HEK293T (cell line): ENCODE measurements at regions not wholly inside any gene's neighbourhood (a gene's known extent, or its start where the extent isn't known, plus 50 kb on each side); places are given as distances from the start of the nearest gene placed in this dataset.

Experiments
- CTCF ChIA-PET: fragments of 350-600 bp; formaldehyde crosslinking; extraction: SDS; loops from one replicate; lab custom pipeline; 2021; ENCODE audit warnings: antibody characterized with exemption, inconsistent platforms; lab: Yijun Ruan, JAX
- POLR2A ChIA-PET: fragments of 350-600 bp; formaldehyde crosslinking; extraction: SDS; loops from one replicate; lab custom pipeline; 2020; ENCODE audit warnings: antibody characterized with exemption, inconsistent platforms; lab: Yijun Ruan, JAX
- DNase-seq: peaks from one replicate; pipeline ENCODE4 v3.0.0; 2012; ENCODE audit warnings: mixed read lengths; ENCODE audit errors: extremely low spot score
- ARNT ChIP-seq: fragments of 450-650 bp; IDR thresholded peaks from 2 replicates; pipeline ENCODE4 v1.6.1; 2017; ENCODE audit warnings: mild to moderate bottlenecking
- BHLHE40 ChIP-seq: fragments of 450-650 bp; IDR thresholded peaks from 2 replicates; pipeline ENCODE4 v1.6.1; 2016; ENCODE audit warnings: mild to moderate bottlenecking, moderate library complexity, borderline replicate concordance
- CTBP1 ChIP-seq: fragments of 450-650 bp; IDR thresholded peaks from 2 replicates; pipeline ENCODE4 v1.6.1; 2016; ENCODE audit warnings: borderline replicate concordance
- ELF4 ChIP-seq: fragments of 450-650 bp; IDR thresholded peaks from 2 replicates; pipeline ENCODE4 v1.6.1; 2017; ENCODE audit warnings: antibody characterized with exemption
- FOXA1 ChIP-seq: fragments of 450-650 bp; IDR thresholded peaks from 2 replicates; pipeline ENCODE4 v1.6.1; 2016; ENCODE audit warnings: mild to moderate bottlenecking
- FOXK2 ChIP-seq: fragments of 450-650 bp; IDR thresholded peaks from 2 replicates; pipeline ENCODE4 v1.6.1; 2016; ENCODE audit warnings: mild to moderate bottlenecking
- FOXM1 ChIP-seq: fragments of 450-650 bp; IDR thresholded peaks from 2 replicates; pipeline ENCODE4 v1.6.1; 2017; ENCODE audit warnings: mild to moderate bottlenecking, borderline replicate concordance
- HDGF ChIP-seq: fragments of 450-650 bp; IDR thresholded peaks from 2 replicates; pipeline ENCODE4 v1.6.1; 2017; ENCODE audit warnings: antibody characterized with exemption, borderline replicate concordance
- L3MBTL2 ChIP-seq: fragments of 450-650 bp; conservative IDR thresholded peaks from 2 replicates; pipeline ENCODE4 v1.6.1; 2016; ENCODE audit warnings: mild to moderate bottlenecking
- LEF1 ChIP-seq: fragments of 450-650 bp; IDR thresholded peaks from 2 replicates; pipeline ENCODE4 v1.6.1; 2017; ENCODE audit warnings: mild to moderate bottlenecking, borderline replicate concordance
- NFRKB ChIP-seq: fragments of 450-650 bp; IDR thresholded peaks from 2 replicates; pipeline ENCODE4 v1.6.1; 2016; ENCODE audit warnings: mild to moderate bottlenecking, moderate library complexity
- SP1 ChIP-seq: fragments of 450-650 bp; IDR thresholded peaks from 2 replicates; pipeline ENCODE4 v1.6.1; 2017
- SUZ12 ChIP-seq: fragments of 450-650 bp; IDR thresholded peaks from 2 replicates; pipeline ENCODE4 v1.6.1; 2016; ENCODE audit warnings: mild to moderate bottlenecking
- TARDBP ChIP-seq: fragments of 450-650 bp; IDR thresholded peaks from 2 replicates; pipeline ENCODE4 v1.6.1; 2016
- ZNF384 ChIP-seq: fragments of 450-650 bp; IDR thresholded peaks from 2 replicates; pipeline ENCODE4 v1.6.1; 2016
- TF ChIP-seq, protein P1 (sequence below): fragments of 450-650 bp; IDR thresholded peaks from 2 replicates; pipeline ENCODE4 v1.6.1; 2016

DNA sequence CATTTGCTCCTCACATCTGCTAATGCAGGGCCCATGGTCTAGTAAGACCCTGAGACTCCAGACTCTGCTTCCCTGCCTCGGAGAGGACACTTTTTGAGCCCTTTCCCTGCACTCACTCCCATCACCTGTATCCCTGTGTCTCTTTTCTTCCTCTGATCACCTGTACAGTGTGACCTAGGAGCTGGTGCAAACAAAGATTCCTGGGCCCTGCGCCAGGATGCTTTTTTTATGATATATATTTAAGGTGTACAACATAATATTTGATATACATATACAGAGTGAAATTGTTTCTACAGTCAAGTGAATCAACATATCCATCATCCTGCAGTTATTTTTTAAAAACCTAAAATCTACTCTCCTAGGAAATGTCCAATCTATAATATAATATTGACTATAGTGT is 355.4 kb downstream of the MAFB start:
- POLR2A ChIA-PET: no interaction called here
- DNase-seq: no peak
- no peak for TF ChIP-seq L3MBTL2
- TF ChIP-seq ARNT: no peak
- TF ChIP-seq ZNF384: no peak
- no peak for TF ChIP-seq FOXA1
- no peak for TF ChIP-seq SP1
- TF ChIP-seq, protein P1, sequence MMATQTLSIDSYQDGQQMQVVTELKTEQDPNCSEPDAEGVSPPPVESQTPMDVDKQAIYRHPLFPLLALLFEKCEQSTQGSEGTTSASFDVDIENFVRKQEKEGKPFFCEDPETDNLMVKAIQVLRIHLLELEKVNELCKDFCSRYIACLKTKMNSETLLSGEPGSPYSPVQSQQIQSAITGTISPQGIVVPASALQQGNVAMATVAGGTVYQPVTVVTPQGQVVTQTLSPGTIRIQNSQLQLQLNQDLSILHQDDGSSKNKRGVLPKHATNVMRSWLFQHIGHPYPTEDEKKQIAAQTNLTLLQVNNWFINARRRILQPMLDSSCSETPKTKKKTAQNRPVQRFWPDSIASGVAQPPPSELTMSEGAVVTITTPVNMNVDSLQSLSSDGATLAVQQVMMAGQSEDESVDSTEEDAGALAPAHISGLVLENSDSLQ: no peak
- no peak for TF ChIP-seq NFRKB
- TF ChIP-seq HDGF: no peak
- no peak for TF ChIP-seq LEF1
- TF ChIP-seq FOXK2: no peak
- TF ChIP-seq FOXM1: no peak
- CTCF ChIA-PET: no interaction called here

DNA sequence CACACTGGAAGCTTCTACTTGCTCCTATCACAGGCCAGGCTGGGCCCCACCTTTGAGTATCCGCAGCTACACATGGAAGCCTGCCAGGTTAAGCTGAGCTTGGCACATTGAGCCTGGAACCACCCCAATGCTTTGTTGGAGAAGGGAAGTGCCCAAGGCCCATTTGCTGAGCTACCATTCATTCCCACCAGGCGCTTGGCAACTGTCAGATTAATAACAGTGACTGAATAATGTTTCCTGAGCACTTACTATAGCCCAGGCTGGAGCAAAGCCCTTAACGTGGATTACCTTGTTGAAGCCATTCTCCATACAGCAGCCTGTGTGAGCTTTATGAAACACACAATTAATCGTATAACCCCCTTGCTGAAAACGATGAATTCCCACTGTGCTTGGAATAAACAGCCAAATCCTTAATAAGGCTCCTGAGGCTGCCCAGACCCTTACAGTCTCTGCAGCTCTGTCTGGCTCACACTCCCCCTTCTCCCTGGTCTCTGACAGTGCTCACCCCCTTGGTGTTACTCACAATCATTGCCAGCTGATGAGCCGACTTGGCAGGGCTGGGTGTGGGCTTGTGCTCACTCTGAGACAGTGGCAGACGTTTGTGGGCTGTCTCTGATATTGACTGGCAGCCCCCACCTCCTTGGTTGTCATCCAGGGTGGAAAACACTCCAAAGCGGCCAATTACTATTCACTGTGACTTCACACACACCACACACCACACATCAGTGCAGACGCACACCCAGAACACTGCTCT is 357.1 kb downstream of the MAFB start:
- ChIA-PET CTCF (no interaction called here), POLR2A (no interaction called here)
- no peak for DNase-seq
- no peak for TF ChIP-seq LEF1
- no peak for TF ChIP-seq FOXK2
- no peak for TF ChIP-seq ARNT
- TF ChIP-seq TARDBP: no peak
- no peak for TF ChIP-seq L3MBTL2
- no peak for TF ChIP-seq ELF4
- TF ChIP-seq SUZ12: no peak
- TF ChIP-seq CTBP1: no peak
- TF ChIP-seq NFRKB: no peak
- no peak for TF ChIP-seq HDGF
- no peak for TF ChIP-seq FOXA1
- no peak for TF ChIP-seq FOXM1
- no peak for TF ChIP-seq BHLHE40
- TF ChIP-seq SP1: no peak
- TF ChIP-seq ZNF384: no peak

DNA sequence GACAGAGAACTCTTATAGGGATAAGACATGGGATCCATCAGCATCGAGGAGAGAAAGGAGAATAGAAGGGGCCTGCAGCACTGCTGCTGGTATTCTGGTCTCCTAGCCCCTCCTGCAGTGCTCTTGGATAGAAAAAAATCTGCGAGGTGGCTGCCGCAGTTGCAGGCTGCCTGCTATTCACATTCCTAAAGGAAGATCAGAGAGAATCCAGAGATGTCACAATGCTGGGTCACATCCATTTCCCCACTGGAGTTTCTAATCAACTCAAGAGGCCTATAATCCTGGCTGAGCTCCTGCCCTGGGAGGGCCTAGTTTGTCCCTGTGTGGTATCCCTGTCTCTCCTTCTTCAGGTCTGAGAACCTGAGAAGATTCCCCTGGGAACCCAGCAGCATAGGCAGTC is 357.8 kb downstream of the MAFB start:
- POLR2A ChIA-PET: no interaction called here
- TF ChIP-seq FOXA1: no peak
- TF ChIP-seq FOXK2: no peak
- TF ChIP-seq, protein P1: no peak
- CTCF ChIA-PET: no interaction called here
- no peak for DNase-seq

DNA sequence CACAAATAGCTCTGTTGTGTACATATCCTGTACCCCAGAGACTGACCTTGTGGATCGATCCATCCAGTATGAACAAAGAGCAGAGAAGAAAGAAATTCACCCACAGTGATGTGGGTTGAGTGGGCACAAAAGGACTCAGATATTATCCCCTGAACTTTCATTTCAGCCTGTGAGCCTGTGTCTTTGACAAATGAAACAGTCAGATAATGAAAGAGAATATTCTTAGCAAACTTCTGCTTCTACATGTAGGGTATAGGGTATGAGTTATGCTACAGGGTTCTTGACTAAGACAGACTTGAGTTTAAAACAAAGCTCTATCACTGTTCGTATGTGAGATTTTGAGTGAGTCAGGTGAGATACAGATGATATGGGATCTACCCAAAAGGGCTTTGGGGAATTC is 359.7 kb downstream of the MAFB start:
- ChIA-PET POLR2A (no interaction called here), CTCF (no interaction called here)
- no peak for DNase-seq
- no peak for TF ChIP-seq ZNF384
- no peak for TF ChIP-seq ARNT
- TF ChIP-seq HDGF: no peak

GRCh38 chr20:40326784-40327183 is 362.3 kb downstream of the MAFB start:
- CTCF ChIA-PET: no interaction called here
- DNase-seq: no peak
- POLR2A ChIA-PET: no interaction called here
- no peak for TF ChIP-seq ARNT

GRCh38 chr20:40325006-40325568 is 363.9 kb downstream of the MAFB start:
- ChIA-PET CTCF (no interaction called here), POLR2A (no interaction called here)
- TF ChIP-seq FOXK2: no peak
- no peak for TF ChIP-seq LEF1
- TF ChIP-seq FOXM1: no peak
- TF ChIP-seq CTBP1: no peak
- no peak for TF ChIP-seq HDGF
- TF ChIP-seq ELF4: no peak
- TF ChIP-seq, protein P1: no peak
- no peak for TF ChIP-seq NFRKB
- no peak for TF ChIP-seq SUZ12
- no peak for TF ChIP-seq L3MBTL2
- no peak for TF ChIP-seq ARNT
- no peak for TF ChIP-seq FOXA1
- no peak for TF ChIP-seq TARDBP
- TF ChIP-seq SP1: no peak
- TF ChIP-seq BHLHE40: no peak
- no peak for TF ChIP-seq ZNF384
- DNase-seq: no peak

DNA sequence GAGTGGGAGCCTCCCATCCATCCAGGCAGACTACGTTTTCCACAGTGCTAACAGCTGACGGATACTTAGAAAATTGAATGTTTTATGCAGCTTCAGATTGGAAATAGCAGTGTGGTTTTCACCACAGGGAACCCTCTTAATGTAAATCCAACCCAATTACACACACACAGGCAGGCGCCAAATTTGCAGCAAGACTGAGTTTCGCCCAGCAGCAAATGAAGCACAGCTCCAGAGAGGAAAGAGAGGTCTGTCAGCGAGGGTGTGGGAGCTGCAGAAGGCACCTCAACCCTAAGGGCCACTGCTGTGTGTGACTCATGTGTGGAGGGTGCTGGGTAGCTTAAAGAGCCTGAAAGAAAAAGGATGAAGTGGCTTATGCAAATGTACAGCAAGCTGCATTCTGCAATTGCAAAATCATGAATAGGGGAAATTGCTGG is 365.7 kb downstream of the MAFB start:
- TF ChIP-seq FOXM1 (no peak), SP1 (no peak), BHLHE40 (no peak), TARDBP (no peak), NFRKB (no peak), HDGF (no peak), FOXK2 (no peak), SUZ12 (no peak), ARNT (no peak), CTBP1 (no peak), LEF1 (no peak), FOXA1 (no peak), ZNF384 (no peak), ELF4 (no peak), L3MBTL2 (no peak)
- TF ChIP-seq, protein P1: no peak
- peak; percentile 10 for DNase-seq
- ChIA-PET POLR2A (no interaction called here), CTCF (no interaction called here)
